GM23338 (cell line): ENCODE measurements at regions not wholly inside any gene's neighbourhood (a gene's known extent, or its start where the extent isn't known, plus 50 kb on each side); places are given as distances from the start of the nearest gene placed in this dataset.

Source experiments
- ATAC-seq: fragments of 200-7000 bp; cut with Tn5 transposase; 3 replicates; pipeline ENCODE4 v1.9.1; 2020
- DNase-seq: peaks from one replicate; pipeline ENCODE4 v3.0.0-alpha.2; 2015; ENCODE audit warnings: low spot score
- H2AFZ ChIP-seq: fragments of 200-600 bp; sonication (generic); 2 replicates; pipeline ENCODE4 v1.8.0; 2016; ENCODE audit warnings: antibody characterized with exemption, mild to moderate bottlenecking, moderate library complexity
- H3F3A ChIP-seq: fragments of 200-600 bp; sonication (generic); replicated peaks from 2 replicates; pipeline ENCODE4 v1.8.0; 2017; ENCODE audit warnings: antibody characterized with exemption, mixed run types, low read depth
- H3K27ac ChIP-seq: fragments of 200-600 bp; sonication (generic); 2 replicates; pipeline ENCODE4 v1.6.1; 2016; ENCODE audit warnings: low read depth
- H3K27me3 ChIP-seq: fragments of 200-600 bp; sonication (generic); 2 replicates; pipeline ENCODE4 v1.8.0; 2016; ENCODE audit warnings: mild to moderate bottlenecking, mixed run types, moderate library complexity; ENCODE audit not compliant: insufficient read depth
- H3K36me3 ChIP-seq: fragments of 200-600 bp; sonication (generic); 2 replicates; pipeline ENCODE4 v1.8.0; 2016; ENCODE audit warnings: mild to moderate bottlenecking; ENCODE audit not compliant: insufficient read depth
- H3K4me1 ChIP-seq: fragments of 200-600 bp; sonication (generic); 2 replicates; pipeline ENCODE4 v1.8.0; 2016; ENCODE audit warnings: mild to moderate bottlenecking, moderate library complexity; ENCODE audit not compliant: insufficient read depth
- H3K4me2 ChIP-seq: fragments of 200-600 bp; sonication (generic); 2 replicates; pipeline ENCODE4 v1.7.1; 2017; ENCODE audit warnings: mixed run types
- H3K4me3 ChIP-seq: fragments of 200-600 bp; sonication (generic); 2 replicates; pipeline ENCODE4 v1.6.1; 2016; ENCODE audit warnings: mixed run types
- H3K79me2 ChIP-seq: fragments of 200-600 bp; sonication (generic); replicated peaks from 2 replicates; pipeline ENCODE4 v1.8.0; 2017; ENCODE audit warnings: mild to moderate bottlenecking; ENCODE audit not compliant: insufficient read depth
- H3K9me2 ChIP-seq: fragments of 200-600 bp; sonication (generic); 2 replicates; pipeline ENCODE4 v1.8.0; 2017; ENCODE audit not compliant: insufficient read depth
- H4K20me1 ChIP-seq: fragments of 200-600 bp; sonication (generic); replicated peaks from 2 replicates; pipeline ENCODE4 v1.8.0; 2017; ENCODE audit warnings: mild to moderate bottlenecking; ENCODE audit not compliant: insufficient read depth
- H3K27ac Mint-ChIP-seq: 2 replicates; pipeline ENCODE4 v1.8.0; 2020; ENCODE audit warnings: inconsistent platforms, mild to moderate bottlenecking, moderate library complexity, mixed read lengths
- H3K27me3 Mint-ChIP-seq: 3 replicates; pipeline ENCODE4 v1.8.0; 2022; ENCODE audit warnings: low read depth, mild to moderate bottlenecking, moderate library complexity, mixed read lengths, inconsistent platforms; ENCODE audit not compliant: insufficient read depth, poor library complexity
- H3K36me3 Mint-ChIP-seq: 3 replicates; pipeline ENCODE4 v1.8.0; 2021; ENCODE audit warnings: low read depth, mild to moderate bottlenecking, inconsistent platforms, moderate library complexity, mixed read lengths
- H3K4me1 Mint-ChIP-seq: 3 replicates; pipeline ENCODE4 v1.8.0; 2020; ENCODE audit warnings: mild to moderate bottlenecking, inconsistent platforms, mixed read lengths
- H3K4me3 Mint-ChIP-seq: 3 replicates; pipeline ENCODE4 v1.8.0; 2021; ENCODE audit warnings: moderate library complexity, mild to moderate bottlenecking, inconsistent platforms, mixed read lengths
- H3K9me3 Mint-ChIP-seq: 3 replicates; pipeline ENCODE4 v1.8.0; 2020; ENCODE audit warnings: moderate library complexity, mild to moderate bottlenecking, inconsistent platforms, mixed read lengths
- CREB1 ChIP-seq: fragments of 250-450 bp; sonication (Bioruptor Pico); IDR thresholded peaks from 2 replicates; pipeline ENCODE4 v1.5.0; 2020; ENCODE audit warnings: low read depth, mild to moderate bottlenecking, moderate library complexity
- EZH2 ChIP-seq: fragments of 200-600 bp; sonication (generic); IDR thresholded peaks from one replicate; pipeline ENCODE4 v1.8.0; 2017; ENCODE audit warnings: antibody characterized with exemption, mild to moderate bottlenecking, low read depth; ENCODE audit not compliant: unreplicated experiment
- EZH2phosphoT487 ChIP-seq: fragments of 200-600 bp; sonication (generic); IDR thresholded peaks from one replicate; pipeline ENCODE4 v1.8.1; 2018; ENCODE audit warnings: antibody characterized with exemption; ENCODE audit not compliant: unreplicated experiment
- JUNB ChIP-seq: IDR thresholded peaks from one replicate; pipeline ENCODE4 v1.6.1; 2016; ENCODE audit warnings: antibody characterized with exemption; ENCODE audit not compliant: unreplicated experiment
- NANOG ChIP-seq: IDR thresholded peaks from 2 replicates; pipeline ENCODE4 v1.6.1; 2016; ENCODE audit warnings: antibody characterized with exemption, borderline replicate concordance
- POLR2AphosphoS5 ChIP-seq: IDR thresholded peaks from 2 replicates; pipeline ENCODE4 v1.6.1; 2016; ENCODE audit warnings: antibody characterized with exemption, low read depth
- STAT1 ChIP-seq: IDR thresholded peaks from one replicate; pipeline ENCODE4 v1.6.1; 2016; ENCODE audit warnings: antibody characterized with exemption; ENCODE audit not compliant: unreplicated experiment
- ZNF114 ChIP-seq: fragments of 250-450 bp; sonication (Bioruptor Pico); IDR thresholded peaks from 2 replicates; pipeline ENCODE4 v1.5.0; 2020; ENCODE audit warnings: mild to moderate bottlenecking, moderate library complexity
- ZNF331 ChIP-seq: fragments of 250-450 bp; sonication (Bioruptor Pico); IDR thresholded peaks from 2 replicates; pipeline ENCODE4 v1.5.0; 2020; ENCODE audit warnings: low read depth, mild to moderate bottlenecking, moderate library complexity
- TF ChIP-seq, protein P1 (sequence below): fragments of 250-450 bp; sonication (Bioruptor Pico); IDR thresholded peaks from 2 replicates; pipeline ENCODE4 v1.5.0; 2020; ENCODE audit warnings: mild to moderate bottlenecking, moderate library complexity
- TF ChIP-seq, protein P2 (sequence below): IDR thresholded peaks from one replicate; pipeline ENCODE4 v1.6.1; 2018; ENCODE audit warnings: antibody characterized with exemption; ENCODE audit not compliant: unreplicated experiment
- TF ChIP-seq, protein P3 (sequence below), 2 experiments: fragments of 200-600 bp in 1 of 2; sonication (generic) in 1 of 2; conservative IDR thresholded peaks; 2 replicates each; pipeline versions ENCODE4 v1.5.1 to v1.6.1; 2016 to 2017; ENCODE audit warnings: antibody characterized with exemption in 2 of 2, low read depth in 2 of 2, mild to moderate bottlenecking in 2 of 2, moderate library complexity in 1 of 2
- TF ChIP-seq, protein P4 (sequence below): IDR thresholded peaks from 2 replicates; pipeline ENCODE4 v1.6.1; 2016; ENCODE audit warnings: antibody characterized with exemption

DNA sequence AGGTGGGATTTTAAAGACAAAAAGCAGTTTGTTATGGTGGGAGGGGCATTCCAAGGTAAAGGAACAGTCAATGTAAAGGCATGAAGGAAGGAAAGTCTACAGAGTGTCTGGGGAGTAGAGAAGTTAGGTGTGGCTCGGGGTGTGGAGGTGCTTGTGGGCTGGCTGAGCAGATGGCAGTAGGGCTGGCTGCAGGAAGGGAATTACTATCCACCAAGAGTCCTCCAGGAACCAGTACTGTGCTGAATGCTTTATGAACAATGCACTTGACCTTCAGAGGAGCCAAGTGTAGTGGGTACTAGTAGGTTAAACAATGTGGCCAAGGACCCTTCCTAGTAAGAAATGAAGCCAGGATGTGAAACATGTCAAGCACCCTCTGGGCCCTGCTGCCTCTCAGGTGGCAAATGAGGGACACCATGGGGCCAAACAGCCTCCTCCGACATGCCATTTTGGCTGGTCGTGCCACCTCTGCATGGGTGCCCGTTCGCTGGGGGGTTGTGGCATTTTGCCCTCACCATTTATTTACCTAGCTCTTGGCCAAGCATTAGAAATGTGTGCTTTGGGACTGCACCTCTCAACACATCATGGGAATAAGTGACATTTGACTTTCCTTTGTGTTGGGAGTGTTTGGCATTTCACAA, 123.6 kb upstream of the TENM4 start (continued):
- TF ChIP-seq, protein P1, sequence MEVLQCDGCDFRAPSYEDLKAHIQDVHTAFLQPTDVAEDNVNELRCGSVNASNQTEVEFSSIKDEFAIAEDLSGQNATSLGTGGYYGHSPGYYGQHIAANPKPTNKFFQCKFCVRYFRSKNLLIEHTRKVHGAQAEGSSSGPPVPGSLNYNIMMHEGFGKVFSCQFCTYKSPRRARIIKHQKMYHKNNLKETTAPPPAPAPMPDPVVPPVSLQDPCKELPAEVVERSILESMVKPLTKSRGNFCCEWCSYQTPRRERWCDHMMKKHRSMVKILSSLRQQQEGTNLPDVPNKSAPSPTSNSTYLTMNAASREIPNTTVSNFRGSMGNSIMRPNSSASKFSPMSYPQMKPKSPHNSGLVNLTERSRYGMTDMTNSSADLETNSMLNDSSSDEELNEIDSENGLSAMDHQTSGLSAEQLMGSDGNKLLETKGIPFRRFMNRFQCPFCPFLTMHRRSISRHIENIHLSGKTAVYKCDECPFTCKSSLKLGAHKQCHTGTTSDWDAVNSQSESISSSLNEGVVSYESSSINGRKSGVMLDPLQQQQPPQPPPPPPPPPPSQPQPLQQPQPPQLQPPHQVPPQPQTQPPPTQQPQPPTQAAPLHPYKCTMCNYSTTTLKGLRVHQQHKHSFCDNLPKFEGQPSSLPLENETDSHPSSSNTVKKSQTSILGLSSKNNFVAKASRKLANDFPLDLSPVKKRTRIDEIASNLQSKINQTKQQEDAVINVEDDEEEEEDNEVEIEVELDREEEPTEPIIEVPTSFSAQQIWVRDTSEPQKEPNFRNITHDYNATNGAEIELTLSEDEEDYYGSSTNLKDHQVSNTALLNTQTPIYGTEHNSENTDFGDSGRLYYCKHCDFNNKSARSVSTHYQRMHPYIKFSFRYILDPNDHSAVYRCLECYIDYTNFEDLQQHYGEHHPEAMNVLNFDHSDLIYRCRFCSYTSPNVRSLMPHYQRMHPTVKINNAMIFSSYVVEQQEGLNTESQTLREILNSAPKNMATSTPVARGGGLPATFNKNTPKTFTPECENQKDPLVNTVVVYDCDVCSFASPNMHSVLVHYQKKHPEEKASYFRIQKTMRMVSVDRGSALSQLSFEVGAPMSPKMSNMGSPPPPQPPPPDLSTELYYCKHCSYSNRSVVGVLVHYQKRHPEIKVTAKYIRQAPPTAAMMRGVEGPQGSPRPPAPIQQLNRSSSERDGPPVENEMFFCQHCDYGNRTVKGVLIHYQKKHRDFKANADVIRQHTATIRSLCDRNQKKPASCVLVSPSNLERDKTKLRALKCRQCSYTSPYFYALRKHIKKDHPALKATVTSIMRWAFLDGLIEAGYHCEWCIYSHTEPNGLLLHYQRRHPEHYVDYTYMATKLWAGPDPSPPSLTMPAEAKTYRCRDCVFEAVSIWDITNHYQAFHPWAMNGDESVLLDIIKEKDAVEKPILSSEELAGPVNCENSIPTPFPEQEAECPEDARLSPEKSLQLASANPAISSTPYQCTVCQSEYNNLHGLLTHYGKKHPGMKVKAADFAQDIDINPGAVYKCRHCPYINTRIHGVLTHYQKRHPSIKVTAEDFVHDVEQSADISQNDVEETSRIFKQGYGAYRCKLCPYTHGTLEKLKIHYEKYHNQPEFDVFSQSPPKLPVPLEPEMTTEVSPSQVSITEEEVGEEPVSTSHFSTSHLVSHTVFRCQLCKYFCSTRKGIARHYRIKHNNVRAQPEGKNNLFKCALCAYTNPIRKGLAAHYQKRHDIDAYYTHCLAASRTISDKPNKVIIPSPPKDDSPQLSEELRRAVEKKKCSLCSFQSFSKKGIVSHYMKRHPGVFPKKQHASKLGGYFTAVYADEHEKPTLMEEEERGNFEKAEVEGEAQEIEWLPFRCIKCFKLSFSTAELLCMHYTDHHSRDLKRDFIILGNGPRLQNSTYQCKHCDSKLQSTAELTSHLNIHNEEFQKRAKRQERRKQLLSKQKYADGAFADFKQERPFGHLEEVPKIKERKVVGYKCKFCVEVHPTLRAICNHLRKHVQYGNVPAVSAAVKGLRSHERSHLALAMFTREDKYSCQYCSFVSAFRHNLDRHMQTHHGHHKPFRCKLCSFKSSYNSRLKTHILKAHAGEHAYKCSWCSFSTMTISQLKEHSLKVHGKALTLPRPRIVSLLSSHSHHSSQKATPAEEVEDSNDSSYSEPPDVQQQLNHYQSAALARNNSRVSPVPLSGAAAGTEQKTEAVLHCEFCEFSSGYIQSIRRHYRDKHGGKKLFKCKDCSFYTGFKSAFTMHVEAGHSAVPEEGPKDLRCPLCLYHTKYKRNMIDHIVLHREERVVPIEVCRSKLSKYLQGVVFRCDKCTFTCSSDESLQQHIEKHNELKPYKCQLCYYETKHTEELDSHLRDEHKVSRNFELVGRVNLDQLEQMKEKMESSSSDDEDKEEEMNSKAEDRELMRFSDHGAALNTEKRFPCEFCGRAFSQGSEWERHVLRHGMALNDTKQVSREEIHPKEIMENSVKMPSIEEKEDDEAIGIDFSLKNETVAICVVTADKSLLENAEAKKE (CRISPR knock-in tag), result no peak
- TF ChIP-seq ZNF114, result no peak
- TF ChIP-seq EZH2, result no peak
- no peak for TF ChIP-seq EZH2phosphoT487
- no peak for TF ChIP-seq ZNF331

DNA sequence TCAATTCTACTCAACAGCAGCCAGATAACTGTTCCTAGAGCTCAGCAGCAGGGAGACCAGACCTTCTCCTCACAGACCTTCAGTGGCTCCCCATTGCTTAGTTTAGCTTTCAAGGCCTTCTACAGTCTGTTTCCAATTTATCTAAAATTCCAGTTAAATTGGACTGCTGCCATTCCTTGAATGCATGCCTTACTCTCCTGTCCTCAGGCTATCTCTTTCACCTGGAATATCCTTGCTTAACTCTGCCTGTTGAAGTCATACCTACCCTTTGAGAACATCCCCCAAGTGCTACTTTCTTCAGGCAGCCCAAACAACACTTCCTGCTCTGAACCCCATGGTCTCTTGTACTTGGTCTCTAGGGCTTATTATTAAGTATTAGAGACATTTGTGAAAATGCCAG, 120.7 kb upstream of the TENM4 start:
- Mint-ChIP-seq H3K4me3 (no peak overlapping the region), H3K4me1 (no peaks in the 10 kb centered on the region), H3K9me3 (no peaks in the 10 kb centered on the region), H3K27me3 (peaks cover 4% of the 10 kb centered on the region), H3K36me3 (no peaks in the 10 kb centered on the region), H3K27ac (no peak overlapping the region)
- no peaks in the 10 kb centered on the region for H3K4me1 ChIP-seq
- no peaks in the 10 kb centered on the region for H3K36me3 ChIP-seq
- no peaks in the 10 kb centered on the region for H3K27me3 ChIP-seq
- no peaks in the 10 kb centered on the region for H3F3A ChIP-seq
- no peaks in the 10 kb centered on the region for H4K20me1 ChIP-seq
- H3K79me2 ChIP-seq, result no peaks in the 10 kb centered on the region
- ATAC-seq, result no peak
- H3K4me3 ChIP-seq, result no peak overlapping the region
- H3K27ac ChIP-seq, result no peak overlapping the region
- DNase-seq, result no peak
- no peak overlapping the region for H3K4me2 ChIP-seq
- no peaks in the 10 kb centered on the region for H3K9me2 ChIP-seq
- H2AFZ ChIP-seq, result no peak overlapping the region
- TF ChIP-seq EZH2phosphoT487, result no peak
- no peak for TF ChIP-seq ZNF331
- TF ChIP-seq, protein P2, sequence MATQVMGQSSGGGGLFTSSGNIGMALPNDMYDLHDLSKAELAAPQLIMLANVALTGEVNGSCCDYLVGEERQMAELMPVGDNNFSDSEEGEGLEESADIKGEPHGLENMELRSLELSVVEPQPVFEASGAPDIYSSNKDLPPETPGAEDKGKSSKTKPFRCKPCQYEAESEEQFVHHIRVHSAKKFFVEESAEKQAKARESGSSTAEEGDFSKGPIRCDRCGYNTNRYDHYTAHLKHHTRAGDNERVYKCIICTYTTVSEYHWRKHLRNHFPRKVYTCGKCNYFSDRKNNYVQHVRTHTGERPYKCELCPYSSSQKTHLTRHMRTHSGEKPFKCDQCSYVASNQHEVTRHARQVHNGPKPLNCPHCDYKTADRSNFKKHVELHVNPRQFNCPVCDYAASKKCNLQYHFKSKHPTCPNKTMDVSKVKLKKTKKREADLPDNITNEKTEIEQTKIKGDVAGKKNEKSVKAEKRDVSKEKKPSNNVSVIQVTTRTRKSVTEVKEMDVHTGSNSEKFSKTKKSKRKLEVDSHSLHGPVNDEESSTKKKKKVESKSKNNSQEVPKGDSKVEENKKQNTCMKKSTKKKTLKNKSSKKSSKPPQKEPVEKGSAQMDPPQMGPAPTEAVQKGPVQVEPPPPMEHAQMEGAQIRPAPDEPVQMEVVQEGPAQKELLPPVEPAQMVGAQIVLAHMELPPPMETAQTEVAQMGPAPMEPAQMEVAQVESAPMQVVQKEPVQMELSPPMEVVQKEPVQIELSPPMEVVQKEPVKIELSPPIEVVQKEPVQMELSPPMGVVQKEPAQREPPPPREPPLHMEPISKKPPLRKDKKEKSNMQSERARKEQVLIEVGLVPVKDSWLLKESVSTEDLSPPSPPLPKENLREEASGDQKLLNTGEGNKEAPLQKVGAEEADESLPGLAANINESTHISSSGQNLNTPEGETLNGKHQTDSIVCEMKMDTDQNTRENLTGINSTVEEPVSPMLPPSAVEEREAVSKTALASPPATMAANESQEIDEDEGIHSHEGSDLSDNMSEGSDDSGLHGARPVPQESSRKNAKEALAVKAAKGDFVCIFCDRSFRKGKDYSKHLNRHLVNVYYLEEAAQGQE, result no peak
- TF ChIP-seq, protein P3, sequence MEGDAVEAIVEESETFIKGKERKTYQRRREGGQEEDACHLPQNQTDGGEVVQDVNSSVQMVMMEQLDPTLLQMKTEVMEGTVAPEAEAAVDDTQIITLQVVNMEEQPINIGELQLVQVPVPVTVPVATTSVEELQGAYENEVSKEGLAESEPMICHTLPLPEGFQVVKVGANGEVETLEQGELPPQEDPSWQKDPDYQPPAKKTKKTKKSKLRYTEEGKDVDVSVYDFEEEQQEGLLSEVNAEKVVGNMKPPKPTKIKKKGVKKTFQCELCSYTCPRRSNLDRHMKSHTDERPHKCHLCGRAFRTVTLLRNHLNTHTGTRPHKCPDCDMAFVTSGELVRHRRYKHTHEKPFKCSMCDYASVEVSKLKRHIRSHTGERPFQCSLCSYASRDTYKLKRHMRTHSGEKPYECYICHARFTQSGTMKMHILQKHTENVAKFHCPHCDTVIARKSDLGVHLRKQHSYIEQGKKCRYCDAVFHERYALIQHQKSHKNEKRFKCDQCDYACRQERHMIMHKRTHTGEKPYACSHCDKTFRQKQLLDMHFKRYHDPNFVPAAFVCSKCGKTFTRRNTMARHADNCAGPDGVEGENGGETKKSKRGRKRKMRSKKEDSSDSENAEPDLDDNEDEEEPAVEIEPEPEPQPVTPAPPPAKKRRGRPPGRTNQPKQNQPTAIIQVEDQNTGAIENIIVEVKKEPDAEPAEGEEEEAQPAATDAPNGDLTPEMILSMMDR (conservative IDR thresholded peaks at IDR 0.05; ENCODE audit: low read depth in 2 of 2), result no peak
- TF ChIP-seq, protein P4, sequence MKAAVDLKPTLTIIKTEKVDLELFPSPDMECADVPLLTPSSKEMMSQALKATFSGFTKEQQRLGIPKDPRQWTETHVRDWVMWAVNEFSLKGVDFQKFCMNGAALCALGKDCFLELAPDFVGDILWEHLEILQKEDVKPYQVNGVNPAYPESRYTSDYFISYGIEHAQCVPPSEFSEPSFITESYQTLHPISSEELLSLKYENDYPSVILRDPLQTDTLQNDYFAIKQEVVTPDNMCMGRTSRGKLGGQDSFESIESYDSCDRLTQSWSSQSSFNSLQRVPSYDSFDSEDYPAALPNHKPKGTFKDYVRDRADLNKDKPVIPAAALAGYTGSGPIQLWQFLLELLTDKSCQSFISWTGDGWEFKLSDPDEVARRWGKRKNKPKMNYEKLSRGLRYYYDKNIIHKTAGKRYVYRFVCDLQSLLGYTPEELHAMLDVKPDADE, result no peak
- TF ChIP-seq STAT1, result no peak
- no peak for TF ChIP-seq ZNF114
- TF ChIP-seq EZH2, result no peak
- TF ChIP-seq CREB1 (CRISPR knock-in tag), result no peak
- TF ChIP-seq POLR2AphosphoS5, result no peak
- TF ChIP-seq JUNB, result no peak
- no peak for TF ChIP-seq NANOG
